ENCODE measurements at regions not wholly inside any gene's neighbourhood (a gene's known extent, or its start where the extent isn't known, plus 50 kb on each side); places are given as distances from the start of the nearest gene placed in this dataset.

DNA sequence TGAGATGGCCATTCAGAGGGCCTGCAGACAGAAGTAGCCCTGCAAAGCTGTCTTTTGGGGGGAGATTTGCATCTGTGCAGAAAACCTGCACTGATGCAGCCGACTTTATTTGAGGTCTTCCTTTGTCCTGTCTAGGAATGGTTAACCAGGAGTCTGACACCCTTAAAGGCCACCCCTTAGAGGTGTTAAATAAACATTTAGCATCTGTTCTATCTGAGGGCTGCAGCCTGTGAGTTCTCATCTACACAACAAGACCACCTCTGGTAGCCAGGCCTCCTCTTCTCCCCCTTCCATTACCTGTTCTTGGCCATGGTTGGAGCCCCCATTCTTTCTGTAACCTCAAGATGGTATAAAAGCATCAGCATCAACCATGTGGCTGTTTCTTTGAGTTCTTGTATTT is 214.4 kb upstream of the HS6ST1 start (continued):
- TF ChIP-seq, protein P1, sequence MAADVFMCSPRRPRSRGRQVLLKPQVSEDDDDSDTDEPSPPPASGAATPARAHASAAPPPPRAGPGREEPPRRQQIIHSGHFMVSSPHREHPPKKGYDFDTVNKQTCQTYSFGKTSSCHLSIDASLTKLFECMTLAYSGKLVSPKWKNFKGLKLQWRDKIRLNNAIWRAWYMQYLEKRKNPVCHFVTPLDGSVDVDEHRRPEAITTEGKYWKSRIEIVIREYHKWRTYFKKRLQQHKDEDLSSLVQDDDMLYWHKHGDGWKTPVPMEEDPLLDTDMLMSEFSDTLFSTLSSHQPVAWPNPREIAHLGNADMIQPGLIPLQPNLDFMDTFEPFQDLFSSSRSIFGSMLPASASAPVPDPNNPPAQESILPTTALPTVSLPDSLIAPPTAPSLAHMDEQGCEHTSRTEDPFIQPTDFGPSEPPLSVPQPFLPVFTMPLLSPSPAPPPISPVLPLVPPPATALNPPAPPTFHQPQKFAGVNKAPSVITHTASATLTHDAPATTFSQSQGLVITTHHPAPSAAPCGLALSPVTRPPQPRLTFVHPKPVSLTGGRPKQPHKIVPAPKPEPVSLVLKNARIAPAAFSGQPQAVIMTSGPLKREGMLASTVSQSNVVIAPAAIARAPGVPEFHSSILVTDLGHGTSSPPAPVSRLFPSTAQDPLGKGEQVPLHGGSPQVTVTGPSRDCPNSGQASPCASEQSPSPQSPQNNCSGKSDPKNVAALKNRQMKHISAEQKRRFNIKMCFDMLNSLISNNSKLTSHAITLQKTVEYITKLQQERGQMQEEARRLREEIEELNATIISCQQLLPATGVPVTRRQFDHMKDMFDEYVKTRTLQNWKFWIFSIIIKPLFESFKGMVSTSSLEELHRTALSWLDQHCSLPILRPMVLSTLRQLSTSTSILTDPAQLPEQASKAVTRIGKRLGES (CRISPR knock-in tag; IDR thresholded peaks at IDR 0.05; ENCODE audit: borderline replicate concordance): no peak

DNA sequence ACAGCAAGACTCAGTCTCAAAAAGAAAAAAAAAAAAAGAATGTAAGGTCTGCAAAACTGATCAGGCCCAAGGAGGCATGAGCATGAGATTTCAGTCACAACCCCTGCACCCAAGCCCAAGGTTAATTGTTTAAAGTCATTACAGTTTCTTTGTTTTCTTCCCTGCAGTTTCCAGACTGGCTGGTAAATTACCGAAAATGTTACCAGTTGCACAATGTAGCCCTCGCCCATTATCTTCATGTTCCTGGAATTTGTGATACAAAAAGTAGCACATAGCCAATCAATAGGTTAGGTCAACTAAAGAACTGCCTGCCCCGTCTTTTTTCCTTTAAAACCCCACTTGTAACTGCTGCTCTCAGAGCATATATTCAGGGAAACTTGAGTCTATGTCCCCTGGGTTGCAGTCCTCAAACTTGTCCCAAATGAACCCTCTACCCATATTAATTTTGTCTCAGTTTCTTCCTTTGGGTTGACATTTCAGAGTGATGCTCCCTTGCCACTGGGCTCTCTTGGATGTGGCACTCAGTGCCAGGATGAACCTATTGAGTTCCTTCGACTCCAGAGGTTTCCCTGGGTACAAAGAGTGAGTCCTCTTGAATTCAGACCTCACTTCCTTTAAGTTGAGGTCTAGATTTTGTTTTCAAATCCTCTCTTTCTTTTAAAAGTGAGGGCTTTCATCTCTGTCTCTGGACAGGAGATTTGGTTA is 216.2 kb upstream of the HS6ST1 start:
- FAIRE-seq (no peak), ATAC-seq (no peak), DNase-seq (ENCODE audit: low spot score) (no peak)
- Histone ChIP-seq H3K36me3 (replicated peaks in 1 of 2; ENCODE audit: control insufficient read depth in 1 of 2, insufficient read depth in 2 of 2, low read length in 2 of 2) (no peaks in the 10 kb centered on the region), H3K4me1 (ENCODE audit: insufficient read depth, low read length) (peaks cover 13% of the 10 kb centered on the region), H2AFZ (ENCODE audit: low read length) (no peak overlapping the region), H3K27me3 (ENCODE audit: control insufficient read depth in 1 of 2, insufficient read depth in 2 of 2, low read length in 2 of 2) (0 out of 5 replicates have a peak, but pooled peaks cover 0 to 3% of the 10 kb centered on the region in 2 experiments), H4K20me1 (ENCODE audit: insufficient read depth, low read length) (no peaks in the 10 kb centered on the region), H3K9me3 (ENCODE audit: low read length) (no peaks in the 10 kb centered on the region), H3K9ac (ENCODE audit: insufficient read depth, low read depth, low read length) (no peak overlapping the region), H3K4me2 (ENCODE audit: low read depth, low read length) (no peak overlapping the region), H3K4me3 (replicated peaks in 1 of 3; ENCODE audit: insufficient read depth in 1 of 3, low read depth in 2 of 3, low read length in 3 of 3) (no peak overlapping the region), H3K79me2 (ENCODE audit: insufficient read depth, low read length) (no peaks in the 10 kb centered on the region), H3K27ac (ENCODE audit: extremely low read length, insufficient read depth, low read length) (no peak overlapping the region)
- 3% methylated on average over 4 of the region's 4 CpGs for WGBS (ENCODE audit: low lambda C conversion rate)
- in situ Hi-C loops (cut with HindIII; ENCODE audit: extremely low pct_ligation_motif_present, low pct_unique_long_range_greater_than_20kb) (no loop called here), intact Hi-C loops (cut with micrococcal nuclease; ENCODE audit: unreplicated experiment) (no loop called here)
- CTCF ChIA-PET (ENCODE audit: low intra/inter-chr PET ratio, low total read pairs): no interaction called here
- TF ChIP-seq SATB2 (CRISPR knock-in tag; IDR thresholded peaks at IDR 0.05): no peak
- no peak for TF ChIP-seq SOX13 (IDR thresholded peaks at IDR 0.05)
- TF ChIP-seq SOX13 (CRISPR knock-in tag; conservative IDR thresholded peaks at IDR 0.05 in 1 of 2, IDR thresholded peaks at IDR 0.05 in 1 of 2): peak in 1 of 2 experiments; percentile 31; a peak in 1 of 4 replicates
- TF ChIP-seq SOX5 (CRISPR knock-in tag; IDR thresholded peaks at IDR 0.05; ENCODE audit: borderline replicate concordance): peak; percentile 14; the same call in 1 of the 2 replicates
- TF ChIP-seq RFXAP (CRISPR knock-in tag; IDR thresholded peaks at IDR 0.05; ENCODE audit: borderline replicate concordance): no peak
- BruUV-seq (replicated peaks): no TSS peak
- POLR2A ChIA-PET: no interaction called here
